DMS79 (cell line): ENCODE measurements at regions not wholly inside any gene's neighbourhood (a gene's known extent, or its start where the extent isn't known, plus 50 kb on each side); places are given as distances from the start of the nearest gene placed in this dataset.
"Not testable (repeated sequence)": the region's sequence is repeated elsewhere in the genome, so short reads cannot be mapped to it uniquely, and the experiment has no call there.

ENCODE experiments used
- DNase-seq: peaks from one replicate; lab custom pipeline; 2025; lab: John Stamatoyannopoulos, UW

DNA sequence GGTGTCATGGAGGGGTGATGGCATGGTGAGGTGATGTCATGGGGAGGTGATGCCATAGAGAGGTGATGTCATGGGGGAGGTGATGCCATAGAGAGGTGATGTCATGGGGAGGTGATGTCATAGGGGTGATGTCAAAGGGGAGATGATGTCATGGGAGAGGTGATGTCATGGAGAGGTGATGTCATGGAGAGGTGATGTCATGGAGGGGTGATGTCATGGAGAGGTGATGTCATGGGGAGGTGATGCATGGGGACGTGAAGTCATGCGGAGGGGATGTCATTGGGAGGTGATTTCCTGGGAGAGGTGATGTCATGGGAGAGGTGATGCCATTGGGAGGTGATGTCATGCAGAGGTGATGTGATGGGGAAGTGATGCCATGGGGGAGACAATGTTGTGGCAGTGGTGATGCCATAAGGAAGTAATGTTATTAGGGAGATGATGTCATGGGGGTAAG lies 92.1 kb upstream of the C1orf174 start:
- DNase-seq: no peak

DNA sequence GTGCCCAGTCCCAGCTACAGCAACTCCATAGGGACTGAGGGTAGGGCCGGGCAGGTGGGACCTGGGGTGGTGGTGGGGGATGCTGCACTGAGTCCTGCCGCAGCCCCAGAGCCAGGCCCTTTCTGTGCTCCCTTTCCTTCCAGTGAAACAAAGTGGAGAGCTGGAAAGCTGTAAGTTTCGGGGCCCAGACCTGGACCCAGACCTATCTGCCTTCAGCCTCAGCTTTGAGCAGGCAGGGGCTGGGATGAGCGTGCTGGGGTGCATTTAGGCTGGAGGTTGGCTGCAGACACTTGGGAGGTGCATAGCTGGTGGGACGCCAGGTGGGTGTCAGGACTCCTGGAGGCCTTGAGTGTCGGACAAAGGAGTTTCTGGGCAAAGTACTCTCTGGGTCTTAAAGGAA lies 92.7 kb upstream of the C1orf174 start:
- DNase-seq: no peak

DNA sequence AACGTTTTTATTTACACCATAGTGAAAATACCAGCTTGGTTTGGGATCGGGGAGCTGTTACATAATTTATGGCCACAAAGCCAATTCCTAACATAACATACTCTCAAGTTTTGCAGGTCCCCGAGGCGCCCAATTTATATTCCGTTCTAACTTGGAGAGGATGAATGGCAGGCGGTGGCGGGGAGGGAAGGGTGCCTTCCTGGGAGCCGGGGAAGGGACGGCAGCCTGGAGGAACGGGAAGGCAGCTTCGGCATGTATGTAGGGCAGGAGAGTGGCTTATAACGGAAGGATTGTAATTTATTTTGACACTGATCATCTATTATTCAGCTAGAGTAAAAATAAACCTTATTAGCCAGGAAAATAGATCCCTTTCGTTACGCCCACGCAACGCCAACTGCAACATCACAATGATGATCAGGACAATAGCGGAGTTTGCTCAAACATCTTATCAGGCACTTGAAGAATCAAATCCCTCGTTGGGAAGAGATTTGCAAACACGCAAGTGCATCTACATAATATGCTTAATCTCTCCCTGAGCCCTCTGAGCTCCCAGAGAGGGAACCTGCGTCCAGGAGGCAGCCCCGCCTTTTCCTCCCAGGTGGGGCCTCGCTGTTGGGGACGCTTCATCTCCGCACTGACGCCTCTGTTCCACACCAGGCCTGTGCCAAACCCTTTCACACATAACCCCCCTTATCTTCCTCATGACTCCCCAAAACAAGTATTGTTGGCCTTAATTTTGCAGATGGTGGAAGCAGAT lies 93.7 kb upstream of the C1orf174 start:
- no peak for DNase-seq

DNA sequence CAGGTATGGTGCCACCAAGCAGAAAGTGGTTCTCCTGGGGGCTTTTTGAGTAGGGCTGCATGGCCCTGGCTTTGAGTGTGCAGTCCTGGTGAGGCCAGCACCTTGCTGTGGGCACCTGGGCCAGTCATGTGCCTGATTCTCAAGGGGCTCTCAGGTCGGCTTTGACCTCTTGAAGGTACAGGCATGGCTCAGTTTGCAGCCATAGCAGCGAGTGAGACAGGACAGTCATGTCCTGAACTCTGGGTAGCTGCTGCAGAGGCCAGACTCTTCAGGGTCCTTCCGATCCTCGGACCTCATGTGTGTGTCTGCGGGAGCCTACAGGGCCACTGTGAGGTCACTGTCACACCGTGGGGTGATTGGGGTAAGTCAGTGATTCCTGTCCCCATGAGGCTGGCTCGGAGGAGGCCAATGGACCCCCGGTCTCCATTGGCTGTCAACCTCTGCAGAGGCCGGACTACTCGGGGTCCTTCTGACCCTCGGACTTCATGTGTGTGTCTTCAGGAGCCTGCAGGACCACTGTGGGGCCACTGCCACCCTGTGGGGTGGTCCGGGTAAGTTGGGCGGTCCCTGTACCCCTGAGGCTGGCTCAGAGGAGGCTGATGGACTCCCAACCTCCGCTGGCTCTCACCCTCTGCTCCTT lies 95.2 kb upstream of the C1orf174 start:
- no peak for DNase-seq

DNA sequence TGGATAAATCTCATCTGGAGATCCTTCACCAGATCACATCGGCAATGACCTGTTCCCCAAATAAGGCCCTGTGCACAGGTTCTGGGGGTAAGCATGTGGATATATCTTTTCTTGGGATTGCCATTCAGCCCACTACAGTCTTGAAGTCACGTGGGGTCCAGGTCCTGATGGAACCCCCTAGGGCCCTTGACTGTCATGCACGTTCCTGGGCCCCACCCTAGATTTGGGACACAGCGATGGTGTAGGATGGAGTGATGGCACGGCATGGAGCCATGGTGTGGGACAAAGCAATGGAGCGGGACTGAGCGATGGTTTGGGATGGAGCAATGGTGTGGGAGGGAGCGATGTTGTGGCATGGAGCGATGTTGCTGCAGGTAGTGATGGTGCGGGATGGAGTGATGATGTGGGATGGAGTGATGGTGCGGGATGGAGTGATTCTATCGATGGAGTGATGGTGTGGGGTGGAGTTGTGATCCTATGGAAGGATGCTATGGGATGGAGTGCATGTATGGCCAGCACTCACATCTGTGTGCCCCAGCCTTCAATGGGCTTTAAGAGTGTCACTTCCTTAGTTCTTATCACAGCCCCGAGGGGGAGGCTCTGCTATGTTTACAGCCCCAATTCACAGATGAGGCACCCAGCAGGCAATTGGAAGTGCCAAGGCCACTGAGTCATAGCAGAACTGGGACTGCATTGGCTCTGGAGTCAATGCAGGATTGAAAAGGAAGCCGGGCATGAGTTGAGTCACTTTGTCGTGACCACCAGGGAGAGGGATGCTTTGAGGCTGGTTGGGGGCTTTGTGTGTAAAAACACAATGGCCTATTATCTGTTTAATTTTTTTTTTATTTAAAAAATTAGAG lies 97.0 kb upstream of the C1orf174 start:
- DNase-seq: no peak

DNA sequence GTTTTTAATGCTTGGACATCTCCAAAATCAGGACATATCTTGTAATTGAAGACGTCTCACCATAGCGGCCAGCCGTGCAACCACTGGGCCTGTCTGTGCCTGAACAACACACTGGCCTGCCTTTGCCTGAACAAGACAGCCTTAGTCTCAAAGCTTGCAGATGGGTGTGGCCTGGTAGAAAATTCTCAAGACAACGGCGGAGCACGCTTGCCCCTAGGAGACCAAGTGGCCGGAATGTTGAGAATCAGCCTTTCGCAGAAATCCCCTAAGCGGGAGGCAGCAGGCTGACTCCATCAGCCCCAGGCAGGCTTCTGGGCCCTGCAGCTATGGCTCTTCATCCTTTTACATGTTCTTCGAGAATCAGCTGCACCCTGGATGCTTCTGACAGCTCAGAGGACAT lies 98.0 kb upstream of the C1orf174 start:
- DNase-seq: no peak

DNA sequence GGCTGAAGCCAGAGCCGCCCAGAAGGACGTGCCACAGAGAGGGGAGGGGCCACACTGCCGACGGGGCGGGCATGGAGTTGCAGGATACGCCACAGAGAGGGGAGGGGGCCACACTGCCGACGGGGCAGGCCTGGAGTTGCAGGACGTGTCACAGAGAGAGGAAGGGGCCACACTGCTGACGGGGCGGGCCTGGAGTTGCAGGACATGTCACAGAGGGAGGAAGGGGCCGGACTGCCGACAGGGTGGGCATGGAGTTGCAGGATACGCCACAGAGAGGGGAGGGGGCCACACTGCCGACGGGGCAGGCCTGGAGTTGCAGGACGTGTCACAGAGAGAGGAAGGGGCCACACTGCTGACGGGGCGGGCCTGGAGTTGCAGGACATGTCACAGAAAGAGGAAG lies 99.4 kb upstream of the C1orf174 start:
- not testable (repeated sequence) for DNase-seq

DNA sequence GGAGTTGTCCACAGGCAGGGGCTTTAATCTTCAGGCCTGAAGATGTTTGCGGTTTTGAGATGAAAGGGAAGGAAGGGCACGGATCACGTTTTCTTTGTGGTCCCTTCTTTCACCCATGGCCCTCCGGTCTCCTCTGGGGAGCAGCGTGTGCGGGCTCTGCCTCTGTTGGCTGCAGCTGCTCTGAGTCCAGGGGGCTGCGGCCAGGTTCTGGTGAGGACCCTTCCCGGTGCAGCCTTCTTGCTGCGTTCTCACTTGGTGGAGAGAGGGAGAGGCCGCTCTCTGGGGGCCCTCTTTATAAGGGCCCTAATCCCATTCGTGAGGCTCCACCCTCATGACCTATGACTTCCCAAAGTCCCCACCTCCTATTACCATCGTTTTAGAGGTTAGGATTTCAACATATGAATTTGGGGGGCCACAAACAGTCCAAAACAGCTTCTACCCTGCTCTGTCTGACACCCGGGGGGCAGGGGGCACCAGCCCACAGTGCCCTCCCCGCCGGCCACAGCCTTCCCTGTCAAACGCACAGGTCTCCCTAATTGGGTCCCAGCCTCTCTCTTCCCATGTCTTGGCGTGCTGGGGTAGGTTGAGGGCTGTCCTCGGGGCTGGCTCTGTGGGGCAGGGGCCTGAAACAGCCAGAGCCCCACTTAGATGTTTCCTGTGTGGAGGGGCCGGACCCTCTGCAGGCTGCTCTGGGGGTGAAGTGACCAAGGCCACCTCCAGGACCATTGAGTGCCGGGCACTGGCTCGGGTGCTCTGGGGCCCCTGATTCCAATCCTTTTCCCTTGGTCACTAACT lies 100.1 kb upstream of the C1orf174 start:
- no peak for DNase-seq

DNA sequence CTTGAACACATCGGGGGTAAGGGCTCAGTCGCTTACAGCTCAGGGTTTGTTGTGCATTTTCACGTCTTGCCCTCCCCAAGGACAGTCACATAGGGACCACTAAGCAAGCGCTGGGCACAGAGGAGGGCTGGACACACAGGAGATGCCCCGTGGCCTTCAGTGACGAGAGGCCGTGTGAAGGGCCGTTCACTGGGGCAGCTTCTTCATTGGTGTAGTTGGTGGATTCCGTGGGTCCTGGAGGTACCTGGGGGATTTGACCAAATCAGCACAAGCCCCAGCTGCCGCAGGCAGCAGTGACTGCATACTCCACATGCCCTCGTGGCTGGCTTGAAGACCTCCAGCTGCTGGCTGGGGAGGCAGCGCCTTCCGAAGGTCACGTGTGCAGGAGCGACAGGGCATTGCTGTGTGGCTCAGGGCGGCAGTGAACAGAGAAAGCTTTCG lies 100.8 kb upstream of the C1orf174 start:
- no peak for DNase-seq

DNA sequence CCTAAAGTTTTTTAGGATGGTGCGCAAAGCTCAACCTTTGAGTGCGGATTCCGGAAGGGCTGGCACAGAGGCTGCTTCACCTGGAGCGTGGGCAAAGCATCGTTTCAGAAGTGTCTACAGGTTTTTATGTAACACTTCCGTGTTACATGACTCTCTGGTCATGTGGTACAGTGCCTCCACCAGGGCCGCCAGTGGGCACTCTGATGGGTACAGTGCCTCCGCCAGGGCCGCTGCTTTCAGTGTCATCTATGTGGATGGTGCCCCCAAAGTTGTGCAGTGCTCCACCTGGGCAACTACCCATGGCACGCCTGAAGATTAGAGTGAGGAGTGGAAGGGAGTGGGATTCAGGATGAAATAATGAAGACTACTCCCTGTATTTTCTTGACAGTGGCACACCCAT lies 101.4 kb upstream of the C1orf174 start:
- no peak for DNase-seq

DNA sequence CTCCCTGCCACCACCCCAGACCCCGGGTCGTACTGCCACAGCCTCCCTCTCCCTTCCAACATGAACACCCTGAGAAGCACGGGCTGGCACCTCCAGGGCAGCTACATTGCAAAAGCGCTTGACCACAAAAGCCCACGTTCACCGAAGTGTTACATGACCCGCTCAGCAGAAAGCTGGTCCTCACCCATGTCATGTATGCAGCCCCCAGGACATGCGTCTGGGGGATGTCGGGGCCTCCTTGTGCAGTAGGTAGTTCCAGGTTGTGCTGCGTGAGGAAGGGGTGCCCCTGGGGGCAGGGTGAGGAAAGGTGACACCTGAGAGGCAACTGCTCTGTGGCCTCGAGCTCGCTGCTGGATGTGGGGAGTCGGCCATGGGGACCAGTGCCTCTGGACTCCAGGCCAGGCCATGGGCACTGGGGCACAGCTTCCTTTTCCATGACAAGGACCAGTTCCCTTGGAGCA lies 102.0 kb upstream of the C1orf174 start:
- DNase-seq: no peak

DNA sequence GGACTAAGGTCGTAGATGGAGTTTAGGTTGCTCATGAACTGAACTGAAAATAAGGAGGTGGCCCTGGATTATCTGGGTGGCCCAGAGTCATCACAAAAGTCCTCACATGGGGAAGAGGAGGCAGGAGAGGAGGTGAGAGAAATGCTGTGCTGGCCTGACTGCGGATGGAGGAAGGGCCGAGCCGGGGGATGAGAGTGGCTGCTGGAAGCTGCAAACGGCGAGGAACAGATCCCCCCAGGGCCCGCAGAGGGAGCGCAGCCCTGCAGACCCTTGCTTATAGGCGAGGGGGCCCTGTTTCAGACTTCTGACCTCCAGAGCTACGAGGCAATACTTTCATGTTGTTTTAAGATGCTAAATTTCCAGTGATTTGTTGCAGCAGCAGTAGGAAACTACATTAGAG lies 102.7 kb upstream of the C1orf174 start:
- DNase-seq: no peak

DNA sequence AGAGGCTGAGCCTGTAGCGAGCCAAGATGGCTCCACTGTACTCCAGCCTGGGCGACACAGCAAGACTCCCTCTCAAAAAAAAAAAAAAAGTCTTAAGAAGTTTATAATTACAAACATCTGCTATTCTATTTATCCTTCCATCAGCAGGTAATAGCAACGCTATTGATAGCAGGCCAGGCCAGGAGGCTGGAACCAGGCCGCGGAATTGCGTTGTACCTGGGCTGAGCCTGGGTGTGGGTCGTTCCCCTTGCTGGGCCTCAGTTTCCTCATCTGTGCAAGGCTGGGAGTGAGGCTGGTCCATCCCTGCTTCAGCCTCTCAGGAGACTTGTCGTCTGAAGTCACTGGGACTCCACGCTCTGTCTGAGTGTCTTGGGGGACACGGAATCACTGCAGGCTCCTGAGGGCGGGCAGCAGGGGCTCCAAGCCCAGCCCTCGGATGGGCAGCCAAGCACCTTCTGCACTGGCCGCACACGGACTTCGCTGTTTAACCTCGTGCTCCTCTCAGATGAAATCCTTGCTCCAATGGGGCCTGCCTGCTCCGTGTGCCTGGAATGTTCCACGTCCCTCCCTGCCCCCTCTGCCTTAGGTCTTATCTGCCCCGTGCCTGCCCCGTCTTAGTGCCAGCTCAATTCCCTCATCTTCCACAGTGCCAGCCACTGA lies 103.9 kb upstream of the C1orf174 start:
- DNase-seq: no peak

DNA sequence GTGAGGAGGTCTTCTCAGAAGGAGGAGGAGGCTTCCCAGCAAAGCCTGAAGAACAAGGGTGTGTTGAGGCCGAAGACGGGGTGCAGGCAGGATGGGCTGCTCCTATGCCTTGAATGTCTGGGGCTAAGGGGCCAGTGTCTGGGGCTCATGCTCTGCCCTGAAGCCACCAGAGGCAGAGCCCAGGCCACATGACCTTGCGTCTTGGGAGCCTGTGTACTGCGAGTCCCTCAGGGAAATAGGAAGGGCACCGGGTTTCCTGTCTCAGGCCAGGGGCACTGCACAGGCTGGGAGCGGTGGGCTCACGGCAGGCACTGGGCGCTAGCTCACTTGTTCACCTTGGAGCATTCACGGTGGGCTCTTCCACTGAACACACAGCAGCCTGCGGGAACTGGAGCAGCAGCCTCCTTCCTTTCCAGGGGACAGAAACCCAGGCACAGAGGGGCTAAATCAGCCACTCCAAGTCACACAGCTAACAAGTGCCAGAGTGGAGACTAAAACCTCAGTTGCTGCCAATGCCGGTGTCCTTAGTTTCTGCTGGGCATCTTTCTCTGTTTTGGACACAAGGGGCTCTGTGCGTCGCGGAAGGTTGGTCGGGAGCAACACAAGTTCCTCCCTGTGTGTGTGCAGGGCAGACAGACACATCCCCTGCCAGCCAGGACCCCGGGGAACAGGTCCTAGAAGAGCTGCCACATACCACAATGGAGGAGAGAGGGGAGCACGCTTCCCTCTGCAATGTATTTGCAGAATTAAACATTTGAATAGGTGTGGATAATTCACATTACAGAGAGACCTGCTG lies 104.8 kb upstream of the C1orf174 start:
- DNase-seq: no peak

DNA sequence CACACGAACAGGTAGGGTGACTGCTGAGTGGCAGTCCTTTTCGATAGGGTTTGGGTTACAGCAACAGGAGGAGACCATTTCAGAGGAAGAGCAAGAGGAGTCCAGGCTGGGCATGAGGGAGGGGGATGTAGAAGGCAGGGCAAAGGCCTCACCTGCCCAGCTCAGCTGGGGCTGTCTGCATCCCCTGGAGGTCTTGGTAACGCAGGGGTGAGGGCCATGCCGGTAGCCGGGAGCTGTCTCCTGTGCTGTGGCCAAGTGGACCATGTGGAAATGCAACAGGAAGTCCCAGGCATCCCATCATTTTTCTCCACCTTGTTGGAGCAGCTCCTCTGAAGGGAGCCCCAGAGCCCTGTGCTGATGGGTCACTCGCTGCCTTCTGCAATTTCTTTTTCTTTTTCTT lies 105.4 kb upstream of the C1orf174 start:
- no peak for DNase-seq

DNA sequence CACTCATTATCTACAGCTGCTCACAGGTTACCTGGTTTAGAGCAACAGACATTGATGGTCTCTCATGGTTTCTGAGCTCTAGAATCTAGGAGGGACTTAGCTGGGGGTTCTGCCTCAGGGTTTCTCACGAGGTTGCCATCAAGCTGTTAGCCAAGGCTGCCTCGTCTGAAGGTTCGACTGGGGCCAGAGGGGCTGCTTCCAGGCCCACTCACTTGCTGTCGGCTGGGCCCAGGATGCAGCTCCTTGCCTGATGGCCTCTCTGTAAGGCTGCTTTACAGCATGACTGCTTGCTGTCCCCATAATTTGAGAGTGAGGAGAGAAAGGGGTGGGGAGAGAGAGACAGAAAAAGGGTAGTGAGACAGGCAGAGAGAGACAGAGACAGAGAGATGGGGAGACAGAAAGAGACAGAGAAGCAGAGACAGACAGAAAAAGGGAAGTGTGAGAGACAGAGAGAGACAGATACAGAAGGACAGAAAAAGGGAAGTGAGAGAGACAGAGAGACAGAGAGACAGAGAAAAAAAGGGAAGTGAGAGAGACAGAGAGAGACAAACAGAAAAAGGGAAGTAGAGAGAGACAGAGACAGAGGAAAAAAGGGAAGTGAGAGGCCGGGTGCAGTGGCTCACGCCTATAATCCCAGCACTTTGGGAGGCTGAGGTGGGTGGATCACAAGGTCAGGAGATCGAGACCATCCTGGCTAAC lies 106.8 kb upstream of the C1orf174 start:
- no peak for DNase-seq

DNA sequence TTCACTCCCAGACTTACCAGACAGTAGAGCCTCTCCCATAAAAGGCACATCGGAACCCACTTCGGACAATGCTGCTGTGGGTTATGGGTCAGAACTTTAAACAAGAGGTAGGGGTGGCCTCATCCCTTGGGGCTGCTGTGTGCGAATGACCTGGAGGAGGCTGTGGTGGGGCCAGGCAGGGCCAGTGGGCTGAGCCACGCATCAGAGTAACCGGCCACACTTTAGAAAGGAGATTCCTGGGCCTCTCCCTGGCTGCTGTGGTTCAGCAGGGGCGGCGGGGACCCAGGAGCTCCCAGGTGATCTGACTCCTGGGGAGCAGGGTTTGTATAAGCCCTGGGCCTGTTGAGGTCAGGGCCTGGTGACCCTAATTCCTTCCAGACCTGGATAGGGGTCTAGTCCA lies 110.2 kb upstream of the C1orf174 start:
- DNase-seq: no peak

DNA sequence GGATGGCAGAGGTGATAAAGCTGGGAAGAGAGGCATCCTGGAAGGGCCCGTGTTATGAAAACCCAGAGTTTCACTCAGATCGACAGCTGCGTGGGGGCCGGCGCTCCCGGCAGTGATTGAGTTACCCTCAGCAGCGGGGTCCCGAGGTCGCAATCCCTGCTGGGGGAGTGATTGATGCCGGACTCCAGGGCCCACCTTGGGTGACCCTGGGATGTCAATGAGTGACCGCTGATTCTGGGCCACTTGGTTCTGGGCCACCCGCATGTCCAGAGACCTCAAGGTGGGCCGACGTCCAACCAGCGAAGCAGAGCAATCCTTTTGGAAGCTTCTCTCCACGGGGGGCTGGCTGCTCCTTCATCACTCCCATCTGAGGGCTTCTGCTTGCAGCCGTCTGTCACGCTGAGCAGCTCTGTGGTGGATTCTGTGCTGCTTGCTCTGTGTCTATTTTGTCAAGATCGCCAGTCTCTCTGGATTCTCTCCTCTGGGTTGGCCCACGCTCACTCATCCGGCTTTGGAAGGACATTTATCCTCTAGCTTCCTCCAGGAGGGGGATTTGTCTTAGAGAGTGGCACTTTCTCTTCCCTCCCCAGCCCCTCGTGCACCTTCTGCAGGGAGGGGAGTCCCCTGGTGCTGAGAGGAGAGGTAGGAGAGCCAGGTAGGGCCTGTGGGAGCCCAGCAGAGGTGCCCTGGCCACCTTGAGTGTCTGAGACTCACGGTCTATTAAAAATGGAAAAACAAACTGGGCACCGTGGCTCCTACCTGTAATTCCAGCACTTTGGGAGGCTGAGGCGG lies 110.9 kb upstream of the C1orf174 start:
- no peak for DNase-seq
